Neural cell (in vitro differentiated cells): ENCODE measurements at regions not wholly inside any gene's neighbourhood (a gene's known extent, or its start where the extent isn't known, plus 50 kb on each side); places are given as distances from the start of the nearest gene placed in this dataset.

Experiments
- H2AFZ ChIP-seq: fragments of 200-600, 300-800 bp; sonication (generic), shearing (Covaris generic); 2 replicates; pipeline ENCODE4 v1.6.0; 2014; ENCODE audit warnings: low read depth, mild to moderate bottlenecking, antibody characterized with exemption, low read length, moderate library complexity
- H3F3A ChIP-seq: fragments of 200-600 bp; shearing (Covaris generic); 2 replicates; pipeline ENCODE4 v1.6.1; 2016; ENCODE audit warnings: mild to moderate bottlenecking, moderate library complexity, mixed read lengths, antibody characterized with exemption, low read length; ENCODE audit not compliant: insufficient read depth, poor library complexity, severe bottlenecking
- H3K27ac ChIP-seq: fragments of 200-600, 300-800 bp; sonication (generic), shearing (Covaris generic); 2 replicates; pipeline ENCODE4 v1.5.1; 2014; ENCODE audit warnings: mild to moderate bottlenecking, low read length, moderate library complexity
- H3K27me3 ChIP-seq: fragments of 300-800, 200-600 bp; sonication (generic), shearing (Covaris generic); 2 replicates; pipeline ENCODE4 v1.6.0; 2014; ENCODE audit warnings: mild to moderate bottlenecking, low read depth, low read length, moderate library complexity; ENCODE audit not compliant: insufficient read depth
- H3K36me3 ChIP-seq: fragments of 300-800, 200-600 bp; sonication (generic), shearing (Covaris generic); 2 replicates; pipeline ENCODE4 v1.5.1; 2014; ENCODE audit warnings: mild to moderate bottlenecking, antibody characterized with exemption, low read length, moderate library complexity; ENCODE audit not compliant: insufficient read depth
- H3K4me2 ChIP-seq: fragments of 300-800, 200-600 bp; sonication (generic), shearing (Covaris generic); 2 replicates; pipeline ENCODE4 v1.6.0; 2014; ENCODE audit warnings: mild to moderate bottlenecking, low read length
- H3K4me3 ChIP-seq: fragments of 300-800, 200-600 bp; sonication (generic), shearing (Covaris generic); 2 replicates; pipeline ENCODE4 v1.5.1; 2014; ENCODE audit warnings: mild to moderate bottlenecking, low read length, moderate library complexity
- H3K79me2 ChIP-seq: fragments of 200-600 bp; shearing (Covaris generic); replicated peaks from 2 replicates; pipeline ENCODE4 v1.6.0; 2014; ENCODE audit warnings: mild to moderate bottlenecking, low read length, moderate library complexity; ENCODE audit not compliant: insufficient read depth
- H3K9ac ChIP-seq: fragments of 300-800, 200-600 bp; sonication (generic), shearing (Covaris generic); 2 replicates; pipeline ENCODE4 v1.6.1; 2016; ENCODE audit warnings: mild to moderate bottlenecking, low read length, mixed read lengths
- H3K9me2 ChIP-seq: fragments of 200-600 bp; shearing (Covaris generic); 2 replicates; pipeline ENCODE4 v1.6.1; 2016; ENCODE audit warnings: mild to moderate bottlenecking, low read length, mixed read lengths; ENCODE audit not compliant: insufficient read depth
- H3K9me3 ChIP-seq: fragments of 200-600, 300-800 bp; sonication (generic), shearing (Covaris generic); 2 replicates; pipeline ENCODE4 v1.6.1; 2016; ENCODE audit warnings: mild to moderate bottlenecking, mixed run types, low read length, moderate library complexity, mixed read lengths
- H4K20me1 ChIP-seq: fragments of 200-600 bp; shearing (Covaris generic); 2 replicates; pipeline ENCODE4 v1.6.1; 2016; ENCODE audit warnings: mild to moderate bottlenecking, mixed run types; ENCODE audit not compliant: insufficient read depth
- EP300 ChIP-seq: fragments of 450-650 bp; conservative IDR thresholded peaks from 2 replicates; pipeline ENCODE4 v1.6.1; 2014; ENCODE audit warnings: antibody characterized with exemption, mild to moderate bottlenecking, moderate library complexity; ENCODE audit not compliant: poor library complexity, severe bottlenecking
- EZH2 ChIP-seq: fragments of 200-600, 300-800 bp; shearing (Covaris generic), sonication (generic); IDR thresholded peaks from 2 replicates; pipeline ENCODE4 v1.6.1; 2014; ENCODE audit warnings: antibody characterized with exemption, low read length, borderline replicate concordance, mild to moderate bottlenecking; ENCODE audit not compliant: insufficient read depth, poor library complexity, severe bottlenecking
- MXI1 ChIP-seq: fragments of 450-650 bp; conservative IDR thresholded peaks from 2 replicates; pipeline ENCODE4 v1.6.1; 2014; ENCODE audit warnings: antibody characterized with exemption, mild to moderate bottlenecking; ENCODE audit not compliant: poor library complexity, severe bottlenecking
- POLR2AphosphoS5 ChIP-seq: IDR thresholded peaks from 2 replicates; pipeline ENCODE4 v1.6.1; 2012
- RAD21 ChIP-seq: fragments of 450-650 bp; conservative IDR thresholded peaks from 2 replicates; pipeline ENCODE4 v1.6.1; 2014; ENCODE audit warnings: antibody characterized with exemption, mild to moderate bottlenecking, moderate library complexity
- SMC3 ChIP-seq: fragments of 450-650 bp; conservative IDR thresholded peaks from 2 replicates; pipeline ENCODE4 v1.6.1; 2014; ENCODE audit warnings: antibody characterized with exemption, mild to moderate bottlenecking, moderate library complexity; ENCODE audit not compliant: poor library complexity
- TAF1 ChIP-seq: IDR thresholded peaks from 2 replicates; pipeline ENCODE4 v1.6.1; 2012; ENCODE audit warnings: low read depth
- TF ChIP-seq, protein P1 (sequence below): IDR thresholded peaks from 2 replicates; pipeline ENCODE4 v1.6.1; 2012; ENCODE audit warnings: borderline replicate concordance
- TF ChIP-seq, protein P2 (sequence below): fragments of 450-650 bp; IDR thresholded peaks from 2 replicates; pipeline ENCODE4 v1.5.1; 2014; ENCODE audit warnings: antibody characterized with exemption, mild to moderate bottlenecking, moderate library complexity; ENCODE audit not compliant: poor library complexity, severe bottlenecking

DNA sequence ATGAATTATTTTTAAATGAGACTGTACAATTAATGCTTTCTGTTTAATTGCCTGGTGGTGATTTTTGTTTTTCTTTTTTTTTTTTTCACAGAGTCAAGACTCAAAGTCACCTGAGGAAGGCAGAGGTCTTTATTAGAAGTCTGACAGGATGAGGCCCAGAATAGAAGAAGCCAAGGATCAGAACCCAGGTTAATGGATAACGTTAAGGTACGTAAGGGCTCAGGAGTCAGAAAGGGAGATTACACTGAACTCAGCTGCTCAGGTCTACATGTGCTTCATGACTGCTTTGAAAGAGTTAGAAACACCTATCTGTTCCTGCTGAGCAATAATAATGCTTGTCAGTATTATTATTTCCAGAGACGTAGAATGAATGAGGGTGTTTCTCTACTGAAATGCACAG lies 196.5 kb downstream of the LRATD1 start:
- TF ChIP-seq EZH2 (no peak), MXI1 (no peak), EP300 (no peak), POLR2AphosphoS5 (no peak), TAF1 (no peak), RAD21 (no peak), SMC3 (no peak)
- TF ChIP-seq, protein P1, sequence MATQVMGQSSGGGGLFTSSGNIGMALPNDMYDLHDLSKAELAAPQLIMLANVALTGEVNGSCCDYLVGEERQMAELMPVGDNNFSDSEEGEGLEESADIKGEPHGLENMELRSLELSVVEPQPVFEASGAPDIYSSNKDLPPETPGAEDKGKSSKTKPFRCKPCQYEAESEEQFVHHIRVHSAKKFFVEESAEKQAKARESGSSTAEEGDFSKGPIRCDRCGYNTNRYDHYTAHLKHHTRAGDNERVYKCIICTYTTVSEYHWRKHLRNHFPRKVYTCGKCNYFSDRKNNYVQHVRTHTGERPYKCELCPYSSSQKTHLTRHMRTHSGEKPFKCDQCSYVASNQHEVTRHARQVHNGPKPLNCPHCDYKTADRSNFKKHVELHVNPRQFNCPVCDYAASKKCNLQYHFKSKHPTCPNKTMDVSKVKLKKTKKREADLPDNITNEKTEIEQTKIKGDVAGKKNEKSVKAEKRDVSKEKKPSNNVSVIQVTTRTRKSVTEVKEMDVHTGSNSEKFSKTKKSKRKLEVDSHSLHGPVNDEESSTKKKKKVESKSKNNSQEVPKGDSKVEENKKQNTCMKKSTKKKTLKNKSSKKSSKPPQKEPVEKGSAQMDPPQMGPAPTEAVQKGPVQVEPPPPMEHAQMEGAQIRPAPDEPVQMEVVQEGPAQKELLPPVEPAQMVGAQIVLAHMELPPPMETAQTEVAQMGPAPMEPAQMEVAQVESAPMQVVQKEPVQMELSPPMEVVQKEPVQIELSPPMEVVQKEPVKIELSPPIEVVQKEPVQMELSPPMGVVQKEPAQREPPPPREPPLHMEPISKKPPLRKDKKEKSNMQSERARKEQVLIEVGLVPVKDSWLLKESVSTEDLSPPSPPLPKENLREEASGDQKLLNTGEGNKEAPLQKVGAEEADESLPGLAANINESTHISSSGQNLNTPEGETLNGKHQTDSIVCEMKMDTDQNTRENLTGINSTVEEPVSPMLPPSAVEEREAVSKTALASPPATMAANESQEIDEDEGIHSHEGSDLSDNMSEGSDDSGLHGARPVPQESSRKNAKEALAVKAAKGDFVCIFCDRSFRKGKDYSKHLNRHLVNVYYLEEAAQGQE: no peak
- TF ChIP-seq, protein P2, sequence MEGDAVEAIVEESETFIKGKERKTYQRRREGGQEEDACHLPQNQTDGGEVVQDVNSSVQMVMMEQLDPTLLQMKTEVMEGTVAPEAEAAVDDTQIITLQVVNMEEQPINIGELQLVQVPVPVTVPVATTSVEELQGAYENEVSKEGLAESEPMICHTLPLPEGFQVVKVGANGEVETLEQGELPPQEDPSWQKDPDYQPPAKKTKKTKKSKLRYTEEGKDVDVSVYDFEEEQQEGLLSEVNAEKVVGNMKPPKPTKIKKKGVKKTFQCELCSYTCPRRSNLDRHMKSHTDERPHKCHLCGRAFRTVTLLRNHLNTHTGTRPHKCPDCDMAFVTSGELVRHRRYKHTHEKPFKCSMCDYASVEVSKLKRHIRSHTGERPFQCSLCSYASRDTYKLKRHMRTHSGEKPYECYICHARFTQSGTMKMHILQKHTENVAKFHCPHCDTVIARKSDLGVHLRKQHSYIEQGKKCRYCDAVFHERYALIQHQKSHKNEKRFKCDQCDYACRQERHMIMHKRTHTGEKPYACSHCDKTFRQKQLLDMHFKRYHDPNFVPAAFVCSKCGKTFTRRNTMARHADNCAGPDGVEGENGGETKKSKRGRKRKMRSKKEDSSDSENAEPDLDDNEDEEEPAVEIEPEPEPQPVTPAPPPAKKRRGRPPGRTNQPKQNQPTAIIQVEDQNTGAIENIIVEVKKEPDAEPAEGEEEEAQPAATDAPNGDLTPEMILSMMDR: no peak
- H3K4me2 ChIP-seq: no peak overlapping the region
- no peaks in the 10 kb centered on the region for H4K20me1 ChIP-seq
- H3K9me3 ChIP-seq: no peaks in the 10 kb centered on the region
- no peaks in the 10 kb centered on the region for H3K27me3 ChIP-seq
- H3F3A ChIP-seq: no peaks in the 10 kb centered on the region
- no peaks in the 10 kb centered on the region for H3K36me3 ChIP-seq
- no peak overlapping the region for H3K4me3 ChIP-seq
- no peaks in the 10 kb centered on the region for H3K79me2 ChIP-seq
- no peaks in the 10 kb centered on the region for H3K9me2 ChIP-seq
- H2AFZ ChIP-seq: no peak overlapping the region
- no peak overlapping the region for H3K27ac ChIP-seq
- H3K9ac ChIP-seq: no peak overlapping the region

- no peak for TF ChIP-seq EP300
- TF ChIP-seq RAD21: peak; percentile 43
- no peaks in the 10 kb centered on the region for H4K20me1 ChIP-seq
- H3K4me2 ChIP-seq: no peak overlapping the region
- no peak overlapping the region for H3K27ac ChIP-seq
- no peaks in the 10 kb centered on the region for H3K9me2 ChIP-seq
- H3K79me2 ChIP-seq: no peaks in the 10 kb centered on the region
- H3K4me3 ChIP-seq: no peak overlapping the region
- no peaks in the 10 kb centered on the region for H3K36me3 ChIP-seq
- H3K9ac ChIP-seq: no peak overlapping the region
- no peaks in the 10 kb centered on the region for H3F3A ChIP-seq
- H2AFZ ChIP-seq: no peak overlapping the region
- no peaks in the 10 kb centered on the region for H3K27me3 ChIP-seq
- H3K9me3 ChIP-seq: no peaks in the 10 kb centered on the region
Measured at GRCh38 chr2:14831458-14831857, 198.9 kb downstream of the LRATD1 start.
